MG63 (cell line): ENCODE measurements at regions not wholly inside any gene's neighbourhood (a gene's known extent, or its start where the extent isn't known, plus 50 kb on each side); places are given as distances from the start of the nearest gene placed in this dataset.

Experiments
- DNase-seq: peaks from one replicate; pipeline ENCODE4 v3.0.0-alpha.2; 2020
- H3K27me3 ChIP-seq: fragments of 250-450 bp; sonication (Bioruptor Pico); 2 replicates; pipeline ENCODE4 v1.5.1; 2020; ENCODE audit warnings: mild to moderate bottlenecking, moderate library complexity
- H3K36me3 ChIP-seq: fragments of 250-450 bp; sonication (Bioruptor Pico); 2 replicates; pipeline ENCODE4 v1.5.1; 2020; ENCODE audit warnings: mild to moderate bottlenecking, moderate library complexity
- H3K4me3 ChIP-seq: fragments of 250-450 bp; sonication (Bioruptor Pico); 2 replicates; pipeline ENCODE4 v1.5.1; 2020; ENCODE audit warnings: mild to moderate bottlenecking, moderate library complexity
- H3K9me3 ChIP-seq: fragments of 250-450 bp; sonication (Bioruptor Pico); 2 replicates; pipeline ENCODE4 v1.5.1; 2020; ENCODE audit warnings: mild to moderate bottlenecking, moderate library complexity

- H3K4me3 ChIP-seq = no peak overlapping the region
- H3K36me3 ChIP-seq = no peaks in the 10 kb centered on the region
- no peak for DNase-seq
- no peaks in the 10 kb centered on the region for H3K9me3 ChIP-seq
- no peaks in the 10 kb centered on the region for H3K27me3 ChIP-seq
Measured at GRCh38 chr14:98371141-98371540, 900.9 kb downstream of the BCL11B start.

- H3K9me3 ChIP-seq = no peaks in the 10 kb centered on the region
- DNase-seq = no peak
- H3K4me3 ChIP-seq = no peak overlapping the region
- H3K27me3 ChIP-seq = no peaks in the 10 kb centered on the region
- no peaks in the 10 kb centered on the region for H3K36me3 ChIP-seq
Measured at GRCh38 chr14:98374136-98374535, 897.9 kb downstream of the BCL11B start.

GRCh38 chr14:98375566-98375965 lies 896.4 kb downstream of the BCL11B start:
- Histone ChIP-seq H3K36me3 (no peaks in the 10 kb centered on the region), H3K27me3 (no peaks in the 10 kb centered on the region), H3K4me3 (no peak overlapping the region), H3K9me3 (no peaks in the 10 kb centered on the region)
- DNase-seq = no peak

- Histone ChIP-seq H3K27me3 (no peaks in the 10 kb centered on the region), H3K4me3 (no peak overlapping the region)
Measured at GRCh38 chr14:98379830-98380229, 892.2 kb downstream of the BCL11B start.

GRCh38 chr14:98382662-98383061 lies 889.3 kb downstream of the BCL11B start:
- Histone ChIP-seq H3K27me3 (no peaks in the 10 kb centered on the region), H3K4me3 (no peak overlapping the region), H3K9me3 (no peaks in the 10 kb centered on the region), H3K36me3 (no peaks in the 10 kb centered on the region)
- no peak for DNase-seq

More at GRCh38 chr14:98379830-98380229, 892.2 kb downstream of the BCL11B start:
- H3K9me3 ChIP-seq = no peaks in the 10 kb centered on the region
- DNase-seq = no peak
- no peaks in the 10 kb centered on the region for H3K36me3 ChIP-seq

GRCh38 chr14:98385851-98386250 lies 886.1 kb downstream of the BCL11B start:
- no peaks in the 10 kb centered on the region for H3K36me3 ChIP-seq
- no peak for DNase-seq
- no peaks in the 10 kb centered on the region for H3K9me3 ChIP-seq
- H3K27me3 ChIP-seq = no peaks in the 10 kb centered on the region
- H3K4me3 ChIP-seq = no peak overlapping the region

GRCh38 chr14:98391061-98391460 lies 880.9 kb downstream of the BCL11B start:
- no peaks in the 10 kb centered on the region for H3K9me3 ChIP-seq
- H3K4me3 ChIP-seq = no peak overlapping the region
- no peak for DNase-seq
- H3K36me3 ChIP-seq = no peaks in the 10 kb centered on the region
- H3K27me3 ChIP-seq = no peaks in the 10 kb centered on the region

- Histone ChIP-seq H3K9me3 (no peaks in the 10 kb centered on the region), H3K27me3 (no peaks in the 10 kb centered on the region), H3K36me3 (no peaks in the 10 kb centered on the region), H3K4me3 (no peak overlapping the region)
- no peak for DNase-seq
Measured at GRCh38 chr14:98393527-98393926, 878.5 kb downstream of the BCL11B start.

- no peak for DNase-seq
- no peaks in the 10 kb centered on the region for H3K36me3 ChIP-seq
- no peaks in the 10 kb centered on the region for H3K27me3 ChIP-seq
- no peak overlapping the region for H3K4me3 ChIP-seq
- H3K9me3 ChIP-seq = no peaks in the 10 kb centered on the region
Measured at GRCh38 chr14:98404811-98405210, 867.2 kb downstream of the BCL11B start.

- no peaks in the 10 kb centered on the region for H3K9me3 ChIP-seq
- no peaks in the 10 kb centered on the region for H3K36me3 ChIP-seq
- DNase-seq = no peak
- no peak overlapping the region for H3K4me3 ChIP-seq
- H3K27me3 ChIP-seq = no peaks in the 10 kb centered on the region
Measured at GRCh38 chr14:98408024-98408555, 863.9 kb downstream of the BCL11B start.

- Histone ChIP-seq H3K4me3 (no peak overlapping the region), H3K36me3 (no peaks in the 10 kb centered on the region), H3K27me3 (no peaks in the 10 kb centered on the region), H3K9me3 (no peaks in the 10 kb centered on the region)
- no peak for DNase-seq
Measured at GRCh38 chr14:98408713-98409112, 863.3 kb downstream of the BCL11B start.

GRCh38 chr14:98411154-98411553 lies 860.8 kb downstream of the BCL11B start:
- H3K27me3 ChIP-seq = no peaks in the 10 kb centered on the region
- no peaks in the 10 kb centered on the region for H3K36me3 ChIP-seq
- no peaks in the 10 kb centered on the region for H3K9me3 ChIP-seq
- no peak for DNase-seq
- no peak overlapping the region for H3K4me3 ChIP-seq

GRCh38 chr14:98412431-98412830 lies 859.6 kb downstream of the BCL11B start:
- Histone ChIP-seq H3K9me3 (no peaks in the 10 kb centered on the region), H3K27me3 (no peaks in the 10 kb centered on the region), H3K36me3 (no peaks in the 10 kb centered on the region), H3K4me3 (no peak overlapping the region)
- DNase-seq = no peak

- no peaks in the 10 kb centered on the region for H3K36me3 ChIP-seq
- H3K27me3 ChIP-seq = no peaks in the 10 kb centered on the region
- H3K9me3 ChIP-seq = no peaks in the 10 kb centered on the region
- DNase-seq = no peak
- no peak overlapping the region for H3K4me3 ChIP-seq
Measured at GRCh38 chr14:98415766-98416165, 856.2 kb downstream of the BCL11B start.

- H3K4me3 ChIP-seq = no peak overlapping the region
- H3K9me3 ChIP-seq = no peaks in the 10 kb centered on the region
- H3K27me3 ChIP-seq = no peaks in the 10 kb centered on the region
- no peaks in the 10 kb centered on the region for H3K36me3 ChIP-seq
- DNase-seq = no peak
Measured at GRCh38 chr14:98417001-98417400, 855.0 kb downstream of the BCL11B start.

GRCh38 chr14:98428483-98428994 lies 843.5 kb downstream of the BCL11B start:
- Histone ChIP-seq H3K4me3 (no peak overlapping the region), H3K36me3 (no peaks in the 10 kb centered on the region), H3K27me3 (no peaks in the 10 kb centered on the region), H3K9me3 (no peaks in the 10 kb centered on the region)
- no peak for DNase-seq

- Histone ChIP-seq H3K36me3 (no peaks in the 10 kb centered on the region), H3K9me3 (no peaks in the 10 kb centered on the region), H3K27me3 (no peaks in the 10 kb centered on the region), H3K4me3 (no peak overlapping the region)
- DNase-seq = no peak
Measured at GRCh38 chr14:98433436-98433835, 838.6 kb downstream of the BCL11B start.

GRCh38 chr14:98437113-98437512 lies 834.9 kb downstream of the BCL11B start:
- no peaks in the 10 kb centered on the region for H3K36me3 ChIP-seq
- no peaks in the 10 kb centered on the region for H3K27me3 ChIP-seq
- DNase-seq = no peak
- H3K4me3 ChIP-seq = no peak overlapping the region
- no peaks in the 10 kb centered on the region for H3K9me3 ChIP-seq

- Histone ChIP-seq H3K27me3 (no peaks in the 10 kb centered on the region), H3K4me3 (no peak overlapping the region), H3K9me3 (no peaks in the 10 kb centered on the region), H3K36me3 (no peaks in the 10 kb centered on the region)
- no peak for DNase-seq
Measured at GRCh38 chr14:98444077-98444476, 827.9 kb downstream of the BCL11B start.
